ENCODE measurements at regions not wholly inside any gene's neighbourhood (a gene's known extent, or its start where the extent isn't known, plus 50 kb on each side); places are given as distances from the start of the nearest gene placed in this dataset.

- WGBS, result 64% methylated on average over 3 of the region's 3 CpGs
- DNase-seq (ENCODE audit: low spot score), result no peak
- Histone ChIP-seq H3K27me3 (ENCODE audit: control insufficient read depth in 4 of 4, insufficient read depth in 4 of 4, low read length in 3 of 4) (peaks cover 0 to 3% (median 0%) of the 10 kb centered on the region in 4 donors), H3K4me1 (ENCODE audit: control insufficient read depth in 4 of 4, insufficient read depth in 4 of 4, low read length in 3 of 4) (no peaks in the 10 kb centered on the region), H3K27ac (ENCODE audit: low read depth in 1 of 2, low read length in 2 of 2) (no peak overlapping the region), H3K9ac (ENCODE audit: low read depth in 1 of 2, low read length in 2 of 2) (no peak overlapping the region), H3K4me3 (ENCODE audit: low read depth in 1 of 3, low read length in 3 of 3) (no peak overlapping the region), H3K9me3 (ENCODE audit: control insufficient read depth in 4 of 4, low read length in 3 of 4) (no peaks in the 10 kb centered on the region), H3K36me3 (ENCODE audit: control insufficient read depth in 4 of 4, insufficient read depth in 3 of 4, low read depth in 1 of 4, low read length in 3 of 4) (no peaks in the 10 kb centered on the region)
- no peak for TF ChIP-seq RAD21 (IDR thresholded peaks at IDR 0.05)
- TF ChIP-seq YY1 (IDR thresholded peaks at IDR 0.05), result no peak
These were observed 289.1 kb upstream of the ISX start for GRCh38 chr22:34776817-34777216.

DNA sequence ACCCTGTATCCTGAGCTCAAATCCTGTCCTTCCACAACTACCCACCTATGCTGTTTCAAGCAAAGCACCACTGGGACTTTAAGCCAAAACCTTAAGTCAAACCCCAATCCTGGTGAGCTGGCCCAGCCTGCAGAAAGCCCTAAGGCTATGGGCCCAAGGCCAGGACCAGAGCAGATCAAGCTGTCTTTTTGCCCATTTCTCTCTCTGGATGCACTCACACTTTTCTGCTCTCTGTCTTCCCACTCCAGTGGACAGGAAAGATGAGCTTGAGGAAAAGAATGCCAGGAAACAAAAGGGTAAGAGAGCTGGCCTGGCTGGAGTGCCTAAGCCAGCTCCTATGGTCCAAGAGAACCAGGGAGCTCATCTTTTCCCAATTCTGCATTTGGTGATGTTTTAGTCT is 284.3 kb upstream of the ISX start:
- Histone ChIP-seq H3K27ac (ENCODE audit: low read depth in 1 of 2, low read length in 2 of 2) (no peak overlapping the region), H3K9ac (ENCODE audit: low read depth in 1 of 2, low read length in 2 of 2) (no peak overlapping the region), H3K27me3 (ENCODE audit: control insufficient read depth in 4 of 4, insufficient read depth in 4 of 4, low read length in 3 of 4) (peaks cover 0 to 4% (median 0%) of the 10 kb centered on the region in 4 donors), H3K4me1 (ENCODE audit: control insufficient read depth in 4 of 4, insufficient read depth in 4 of 4, low read length in 3 of 4) (no peaks in the 10 kb centered on the region), H3K36me3 (ENCODE audit: control insufficient read depth in 4 of 4, insufficient read depth in 3 of 4, low read depth in 1 of 4, low read length in 3 of 4) (no peaks in the 10 kb centered on the region), H3K4me3 (ENCODE audit: low read depth in 1 of 3, low read length in 3 of 3) (no peak overlapping the region), H3K9me3 (ENCODE audit: control insufficient read depth in 4 of 4, low read length in 3 of 4) (no peaks in the 10 kb centered on the region)
- TF ChIP-seq TAF1 (conservative IDR thresholded peaks at IDR 0.05), result no peak
- TF ChIP-seq SP1 (IDR thresholded peaks at IDR 0.05), result no peak
- DNase-seq (ENCODE audit: low spot score), result no peak

- no peak for TF ChIP-seq YY1 (IDR thresholded peaks at IDR 0.05)
- no peak for TF ChIP-seq NR2F2 (IDR thresholded peaks at IDR 0.05)
- no peak for TF ChIP-seq RAD21 (IDR thresholded peaks at IDR 0.05)
- TF ChIP-seq REST (IDR thresholded peaks at IDR 0.05), result no peak
- TF ChIP-seq, protein P1, sequence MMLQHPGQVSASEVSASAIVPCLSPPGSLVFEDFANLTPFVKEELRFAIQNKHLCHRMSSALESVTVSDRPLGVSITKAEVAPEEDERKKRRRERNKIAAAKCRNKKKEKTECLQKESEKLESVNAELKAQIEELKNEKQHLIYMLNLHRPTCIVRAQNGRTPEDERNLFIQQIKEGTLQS (IDR thresholded peaks at IDR 0.05), result no peak
- TF ChIP-seq FOXA1 (IDR thresholded peaks at IDR 0.05), result no peak
- no peak for TF ChIP-seq FOXA2 (IDR thresholded peaks at IDR 0.05)
- no peak for TF ChIP-seq CTCF (IDR thresholded peaks at IDR 0.05; ENCODE audit: low read depth, low read length, missing input control)
- no peak for TF ChIP-seq JUND (IDR thresholded peaks at IDR 0.05)
- TF ChIP-seq HNF4A (conservative IDR thresholded peaks at IDR 0.05), result no peak
- peaks cover 0 to 4% (median 0%) of the 10 kb centered on the region in 4 donors for H3K27me3 ChIP-seq (ENCODE audit: control insufficient read depth in 4 of 4, insufficient read depth in 4 of 4, low read length in 3 of 4)
- H3K9ac ChIP-seq (ENCODE audit: low read depth in 1 of 2, low read length in 2 of 2), result no peak overlapping the region
- no peaks in the 10 kb centered on the region for H3K9me3 ChIP-seq (ENCODE audit: control insufficient read depth in 4 of 4, low read length in 3 of 4)
- DNase-seq (ENCODE audit: low spot score), result no peak
- 68% methylated on average over 5 of the region's 5 CpGs for WGBS
- no peaks in the 10 kb centered on the region for H3K4me1 ChIP-seq (ENCODE audit: control insufficient read depth in 4 of 4, insufficient read depth in 4 of 4, low read length in 3 of 4)
- no peak overlapping the region for H3K4me3 ChIP-seq (ENCODE audit: low read depth in 1 of 3, low read length in 3 of 3)
- H3K36me3 ChIP-seq (ENCODE audit: control insufficient read depth in 4 of 4, insufficient read depth in 3 of 4, low read depth in 1 of 4, low read length in 3 of 4), result no peaks in the 10 kb centered on the region
- H3K27ac ChIP-seq (ENCODE audit: low read depth in 1 of 2, low read length in 2 of 2), result no peak overlapping the region
These were observed 282.5 kb upstream of the ISX start for GRCh38 chr22:34783436-34783835.
